ENCODE measurements at regions not wholly inside any gene's neighbourhood (a gene's known extent, or its start where the extent isn't known, plus 50 kb on each side); places are given as distances from the start of the nearest gene placed in this dataset.

DNA sequence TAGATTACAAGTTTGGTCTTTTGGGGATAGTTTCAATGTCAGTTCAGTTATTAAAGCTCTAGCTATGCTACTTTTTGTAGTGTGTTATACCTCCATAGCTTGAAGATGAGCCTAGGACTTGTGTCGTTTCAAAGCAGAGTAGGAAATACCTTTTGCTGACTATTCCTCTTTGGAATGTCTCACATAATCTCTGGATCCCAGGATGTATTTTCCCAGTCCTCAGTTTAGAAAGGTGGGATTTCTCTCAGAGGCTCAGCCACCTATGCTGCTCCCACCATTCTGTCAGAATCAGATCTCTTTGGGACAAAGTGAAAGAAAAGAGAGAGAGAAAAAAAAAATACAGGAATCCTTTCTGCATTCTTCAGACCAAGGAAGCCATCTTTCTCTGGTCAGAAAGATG, 567.5 kb upstream of the IMPG1 start:
- H3K4me3 Mint-ChIP-seq, result no peak overlapping the region
- no peaks in the 10 kb centered on the region for H3K36me3 Mint-ChIP-seq (ENCODE audit: low read depth)
- H3K27ac Mint-ChIP-seq, result no peak overlapping the region
- peaks cover 11% of the 10 kb centered on the region for H3K9me3 Mint-ChIP-seq (ENCODE audit: insufficient read depth)
- no peaks in the 10 kb centered on the region for H3K27me3 Mint-ChIP-seq (ENCODE audit: low read depth)
- no peak for ATAC-seq
- ChIA-PET CTCF (no interaction called here), POLR2A (no interaction called here)
- no peaks in the 10 kb centered on the region for H3K4me1 Mint-ChIP-seq (ENCODE audit: low read depth)
- DNase-seq, result no peak

DNA sequence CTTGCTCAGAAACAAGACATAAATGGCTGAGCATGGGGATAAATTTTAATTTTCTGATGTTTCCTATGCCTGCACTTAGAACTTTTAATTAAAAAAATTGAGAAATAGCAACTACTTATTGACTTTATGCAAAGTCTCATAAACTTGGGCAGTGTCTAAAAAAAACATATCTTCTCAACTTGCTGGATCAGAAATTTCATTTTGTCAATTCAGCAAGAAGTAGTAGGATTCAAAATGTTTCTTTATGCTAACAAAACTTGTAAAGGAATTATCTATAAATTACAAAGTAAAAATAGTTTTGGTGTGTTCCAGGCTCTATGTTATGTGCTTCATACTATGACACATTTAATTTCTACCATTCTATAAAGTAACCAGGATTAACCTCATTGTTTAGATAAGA, 562.2 kb upstream of the IMPG1 start:
- H3K4me3 Mint-ChIP-seq, result no peak overlapping the region
- H3K4me1 Mint-ChIP-seq (ENCODE audit: low read depth), result no peaks in the 10 kb centered on the region
- ChIA-PET CTCF (no interaction called here), POLR2A (no interaction called here)
- H3K27ac Mint-ChIP-seq, result no peak overlapping the region
- no peaks in the 10 kb centered on the region for H3K36me3 Mint-ChIP-seq (ENCODE audit: low read depth)
- DNase-seq (no peak), ATAC-seq (no peak)
- peaks cover 15% of the 10 kb centered on the region for H3K9me3 Mint-ChIP-seq (ENCODE audit: insufficient read depth)
- no peaks in the 10 kb centered on the region for H3K27me3 Mint-ChIP-seq (ENCODE audit: low read depth)

DNA sequence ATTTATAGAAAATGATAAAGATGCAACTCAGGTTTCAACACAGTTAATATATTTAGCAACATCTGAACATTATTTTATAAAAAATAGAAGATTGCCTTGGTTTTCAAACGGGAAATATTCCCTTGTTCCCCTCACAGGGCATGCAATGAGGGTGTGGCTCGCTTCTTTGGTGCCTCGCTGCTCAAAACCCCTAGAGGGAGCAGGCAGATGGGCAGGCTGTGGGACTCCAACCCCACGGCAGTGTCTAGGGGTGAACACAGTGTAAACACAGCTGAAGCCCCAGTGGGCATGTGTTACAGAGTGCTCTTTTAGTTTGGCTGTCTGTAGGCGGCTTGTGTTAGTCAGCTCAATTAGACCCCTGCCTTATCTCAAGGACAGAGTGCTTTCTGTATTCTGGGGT, 560.8 kb upstream of the IMPG1 start:
- Mint-ChIP-seq H3K4me1 (ENCODE audit: low read depth) (no peaks in the 10 kb centered on the region), H3K27ac (no peak overlapping the region), H3K9me3 (ENCODE audit: insufficient read depth) (peaks cover 9% of the 10 kb centered on the region), H3K36me3 (ENCODE audit: low read depth) (no peaks in the 10 kb centered on the region), H3K4me3 (no peak overlapping the region), H3K27me3 (ENCODE audit: low read depth) (no peaks in the 10 kb centered on the region)
- no peak for ATAC-seq
- CTCF ChIA-PET, result no interaction called here
- DNase-seq, result no peak
- POLR2A ChIA-PET, result no interaction called here

DNA sequence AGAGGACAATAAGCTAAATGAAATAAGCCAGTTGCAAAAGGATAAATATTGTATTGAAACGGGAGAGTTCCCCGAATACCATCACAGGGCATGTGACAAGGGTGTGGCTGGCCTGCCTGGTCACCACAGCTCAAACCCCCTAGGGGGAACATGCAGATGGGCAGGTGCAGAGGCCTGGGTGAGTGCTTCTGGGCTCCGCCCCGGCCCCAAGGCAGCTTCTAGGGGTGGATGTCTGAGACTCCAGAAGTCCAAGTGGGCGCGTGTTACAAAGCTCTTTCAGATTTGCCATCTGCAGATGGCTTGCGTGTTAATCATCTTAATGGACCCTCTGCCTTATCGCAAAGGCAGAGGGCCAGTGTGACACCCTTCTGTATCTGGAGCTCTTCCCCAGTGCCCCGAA, 559.2 kb upstream of the IMPG1 start:
- no peaks in the 10 kb centered on the region for H3K36me3 Mint-ChIP-seq (ENCODE audit: low read depth)
- DNase-seq (no peak), ATAC-seq (no peak)
- ChIA-PET CTCF (no interaction called here), POLR2A (no interaction called here)
- no peaks in the 10 kb centered on the region for H3K4me1 Mint-ChIP-seq (ENCODE audit: low read depth)
- H3K4me3 Mint-ChIP-seq, result no peak overlapping the region
- no peak overlapping the region for H3K27ac Mint-ChIP-seq
- no peaks in the 10 kb centered on the region for H3K27me3 Mint-ChIP-seq (ENCODE audit: low read depth)
- peaks cover 9% of the 10 kb centered on the region for H3K9me3 Mint-ChIP-seq (ENCODE audit: insufficient read depth)

DNA sequence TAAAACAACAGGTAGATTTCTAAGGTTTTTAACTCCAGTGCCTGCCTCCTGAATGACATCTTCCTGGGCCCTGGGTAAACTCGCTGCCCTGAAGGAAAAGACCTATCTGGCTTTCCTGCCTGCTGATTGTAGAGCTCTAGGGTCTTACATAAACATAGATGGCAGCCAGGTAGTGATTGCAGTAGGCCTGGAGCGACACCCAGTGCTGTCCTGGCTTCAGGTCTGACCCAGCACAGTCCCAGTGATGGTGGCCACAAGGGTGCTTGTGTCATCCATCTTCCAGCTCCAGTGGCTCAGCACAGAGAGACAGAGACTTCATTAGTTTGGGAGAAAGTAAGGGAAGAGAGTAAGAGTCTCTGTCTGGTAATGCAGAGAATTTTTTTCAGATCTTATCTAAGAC, 542.9 kb upstream of the IMPG1 start:
- no peak overlapping the region for H3K27ac Mint-ChIP-seq
- no peaks in the 10 kb centered on the region for H3K9me3 Mint-ChIP-seq (ENCODE audit: insufficient read depth)
- CTCF ChIA-PET, result no interaction called here
- H3K36me3 Mint-ChIP-seq (ENCODE audit: low read depth), result no peaks in the 10 kb centered on the region
- no peak for ATAC-seq
- POLR2A ChIA-PET, result no interaction called here
- DNase-seq, result no peak
- no peak overlapping the region for H3K4me3 Mint-ChIP-seq
- H3K4me1 Mint-ChIP-seq (ENCODE audit: low read depth), result no peaks in the 10 kb centered on the region
- H3K27me3 Mint-ChIP-seq (ENCODE audit: low read depth), result no peaks in the 10 kb centered on the region

DNA sequence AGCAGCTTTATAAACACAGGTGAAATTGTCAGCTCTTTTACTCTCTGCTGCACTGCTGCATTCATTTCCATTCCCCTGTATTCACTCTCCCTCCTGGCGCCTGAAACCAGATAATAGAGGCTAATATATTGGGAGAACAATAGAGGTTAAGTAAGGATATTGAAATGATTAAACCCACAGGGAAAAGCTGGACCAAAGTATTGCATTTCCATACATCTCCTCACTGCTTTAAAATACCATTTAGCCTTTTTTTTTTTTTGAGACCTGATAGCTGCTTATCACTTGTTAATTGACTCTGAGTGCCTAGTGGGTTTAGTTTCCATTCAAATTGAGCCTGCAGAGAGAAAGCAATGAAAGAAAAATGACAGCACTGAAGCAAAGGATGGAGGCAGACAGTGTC, 540.5 kb upstream of the IMPG1 start:
- Mint-ChIP-seq H3K4me3 (no peak overlapping the region), H3K36me3 (ENCODE audit: low read depth) (no peaks in the 10 kb centered on the region), H3K4me1 (ENCODE audit: low read depth) (no peaks in the 10 kb centered on the region), H3K27me3 (ENCODE audit: low read depth) (no peaks in the 10 kb centered on the region), H3K9me3 (ENCODE audit: insufficient read depth) (no peaks in the 10 kb centered on the region), H3K27ac (no peak overlapping the region)
- no peak for DNase-seq
- ATAC-seq, result no peak
- POLR2A ChIA-PET, result no interaction called here
- CTCF ChIA-PET, result no interaction called here

DNA sequence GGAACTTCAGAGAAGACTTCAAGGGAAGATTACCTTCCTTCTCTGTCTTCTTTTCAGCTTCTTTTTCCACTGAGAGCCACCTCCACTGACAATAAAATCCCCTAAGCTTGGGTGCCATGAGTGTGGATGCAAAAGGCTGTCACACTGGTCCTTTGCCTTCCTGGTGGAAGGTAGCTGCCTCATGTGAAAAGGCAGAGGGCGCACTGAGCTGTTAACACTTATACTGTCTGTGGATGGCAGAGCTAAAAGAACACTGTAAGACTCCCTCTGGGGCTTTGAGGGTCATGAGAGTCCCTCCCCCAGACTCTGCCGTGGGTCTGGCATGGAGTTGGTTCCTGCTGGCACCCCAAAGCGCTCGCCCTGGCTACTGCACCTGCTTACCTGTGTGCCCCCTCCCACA, 536.7 kb upstream of the IMPG1 start:
- H3K4me1 Mint-ChIP-seq (ENCODE audit: low read depth), result no peaks in the 10 kb centered on the region
- no peak for DNase-seq
- H3K27ac Mint-ChIP-seq, result no peak overlapping the region
- ATAC-seq, result no peak
- H3K4me3 Mint-ChIP-seq, result no peak overlapping the region
- peaks cover 4% of the 10 kb centered on the region for H3K9me3 Mint-ChIP-seq (ENCODE audit: insufficient read depth)
- ChIA-PET POLR2A (no interaction called here), CTCF (no interaction called here)
- no peaks in the 10 kb centered on the region for H3K27me3 Mint-ChIP-seq (ENCODE audit: low read depth)
- no peaks in the 10 kb centered on the region for H3K36me3 Mint-ChIP-seq (ENCODE audit: low read depth)

DNA sequence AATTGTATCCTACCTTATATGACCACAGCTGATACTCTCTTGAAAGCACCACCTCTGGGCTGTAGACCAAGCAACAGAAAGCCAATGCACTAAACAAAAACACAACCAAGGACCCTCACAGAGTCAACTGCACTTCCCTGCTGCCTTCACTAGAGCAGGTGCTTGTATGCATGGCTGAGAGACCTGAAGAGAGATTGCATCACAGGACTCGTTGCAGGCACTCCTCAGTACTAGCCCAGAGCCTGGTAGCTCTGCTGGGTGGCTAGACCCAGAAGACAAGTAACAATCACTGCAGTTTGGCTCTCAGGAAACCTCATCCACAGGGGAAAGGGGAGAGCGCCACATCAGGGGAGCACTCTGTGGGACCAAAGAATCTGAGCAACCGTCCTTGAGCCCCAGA, 521.6 kb upstream of the IMPG1 start:
- POLR2A ChIA-PET, result no interaction called here
- ATAC-seq, result no peak
- Mint-ChIP-seq H3K4me1 (ENCODE audit: low read depth) (no peaks in the 10 kb centered on the region), H3K9me3 (ENCODE audit: insufficient read depth) (peaks cover 9% of the 10 kb centered on the region), H3K27me3 (ENCODE audit: low read depth) (no peaks in the 10 kb centered on the region), H3K27ac (no peak overlapping the region), H3K4me3 (no peak overlapping the region), H3K36me3 (ENCODE audit: low read depth) (no peaks in the 10 kb centered on the region)
- DNase-seq, result no peak
- CTCF ChIA-PET, result no interaction called here

DNA sequence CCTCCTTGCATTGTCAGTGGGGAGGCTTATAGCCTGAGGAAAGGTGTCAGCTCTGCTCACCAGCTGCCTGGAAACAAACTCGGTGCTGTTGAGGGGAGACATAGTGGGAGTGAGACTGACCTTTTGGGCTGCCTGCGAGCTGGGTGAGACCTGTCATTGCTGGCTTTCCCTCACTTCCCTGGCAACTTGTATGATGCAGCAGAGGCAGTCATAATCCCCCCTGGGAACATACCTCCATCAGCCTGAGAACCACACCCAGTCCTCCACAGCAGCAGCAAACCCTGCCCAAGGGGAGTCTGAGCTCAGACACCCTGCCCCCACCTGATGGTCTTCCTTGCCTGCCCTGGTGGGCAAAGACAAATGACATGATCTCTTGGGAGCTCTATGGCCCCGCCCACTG, 521.2 kb upstream of the IMPG1 start:
- DNase-seq, result no peak
- Mint-ChIP-seq H3K4me1 (ENCODE audit: low read depth) (no peaks in the 10 kb centered on the region), H3K4me3 (no peak overlapping the region), H3K27me3 (ENCODE audit: low read depth) (no peaks in the 10 kb centered on the region), H3K27ac (no peak overlapping the region), H3K9me3 (ENCODE audit: insufficient read depth) (peaks cover 11% of the 10 kb centered on the region), H3K36me3 (ENCODE audit: low read depth) (no peaks in the 10 kb centered on the region)
- ChIA-PET CTCF (no interaction called here), POLR2A (no interaction called here)
- ATAC-seq, result no peak

DNA sequence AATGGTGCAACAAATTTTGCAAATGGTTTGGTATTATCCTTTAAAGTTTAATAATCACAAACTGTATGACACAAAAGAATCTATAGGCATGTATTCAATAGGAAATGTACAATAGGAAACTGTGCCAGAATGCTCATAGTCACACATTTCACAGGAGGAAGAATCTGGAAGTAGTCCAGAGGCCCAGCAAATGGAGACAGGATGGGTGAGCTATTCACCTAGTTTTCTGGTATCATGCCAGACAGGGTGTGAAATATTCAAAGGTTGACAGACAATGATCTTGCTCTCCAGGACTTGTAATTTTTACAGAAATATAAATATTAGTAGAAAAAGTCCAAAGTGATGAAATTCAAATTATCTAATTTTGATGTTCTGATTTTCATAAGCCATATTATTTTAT, 520.1 kb upstream of the IMPG1 start:
- no peaks in the 10 kb centered on the region for H3K27me3 Mint-ChIP-seq (ENCODE audit: low read depth)
- CTCF ChIA-PET, result no interaction called here
- peaks cover 11% of the 10 kb centered on the region for H3K9me3 Mint-ChIP-seq (ENCODE audit: insufficient read depth)
- no peak for DNase-seq
- POLR2A ChIA-PET, result no interaction called here
- no peak overlapping the region for H3K4me3 Mint-ChIP-seq
- no peak for ATAC-seq
- H3K27ac Mint-ChIP-seq, result no peak overlapping the region
- H3K36me3 Mint-ChIP-seq (ENCODE audit: low read depth), result no peaks in the 10 kb centered on the region
- H3K4me1 Mint-ChIP-seq (ENCODE audit: low read depth), result no peaks in the 10 kb centered on the region

DNA sequence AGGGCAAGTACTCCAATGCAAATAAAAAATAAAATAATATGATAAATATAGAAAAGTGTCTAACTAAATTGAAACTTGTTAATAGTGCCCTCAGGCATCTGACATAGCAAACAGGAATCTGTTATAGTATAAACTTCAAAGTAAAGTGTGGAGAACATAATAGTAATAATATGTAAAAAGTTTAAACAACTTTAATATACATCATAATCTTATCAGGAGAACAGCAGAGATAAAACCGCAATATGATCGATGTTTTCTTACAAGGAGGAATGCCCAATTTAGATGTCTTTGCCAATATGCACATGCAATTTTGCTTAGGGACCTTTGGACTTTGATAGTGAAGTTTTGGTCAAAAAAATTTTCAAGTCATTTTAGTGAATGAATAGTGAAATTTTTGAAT, 514.8 kb upstream of the IMPG1 start:
- ChIA-PET POLR2A (no interaction called here), CTCF (no interaction called here)
- Mint-ChIP-seq H3K9me3 (ENCODE audit: insufficient read depth) (peaks cover 6% of the 10 kb centered on the region), H3K27ac (no peak overlapping the region), H3K27me3 (ENCODE audit: low read depth) (no peaks in the 10 kb centered on the region), H3K36me3 (ENCODE audit: low read depth) (no peaks in the 10 kb centered on the region), H3K4me1 (ENCODE audit: low read depth) (no peaks in the 10 kb centered on the region), H3K4me3 (no peak overlapping the region)
- DNase-seq (no peak), ATAC-seq (no peak)

DNA sequence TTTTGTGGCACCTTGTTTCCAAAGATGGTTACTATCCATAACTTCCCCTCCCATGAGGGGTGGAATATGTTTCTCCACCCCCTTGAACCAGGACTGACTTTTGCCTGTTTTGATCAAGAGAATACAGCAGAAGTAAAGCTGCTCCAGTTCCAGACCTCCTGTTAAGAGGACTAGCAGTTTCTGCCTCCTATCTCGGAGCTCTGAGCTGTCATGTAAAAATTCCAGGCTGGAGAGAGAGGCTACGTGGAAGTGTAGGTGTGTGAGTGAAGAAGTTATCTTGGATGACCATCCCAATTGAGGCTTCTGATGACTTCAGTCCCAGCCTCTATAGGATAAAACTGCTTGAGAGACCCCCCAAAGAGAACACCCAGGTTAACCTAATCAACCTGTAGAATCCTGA, 511.7 kb upstream of the IMPG1 start:
- Mint-ChIP-seq H3K4me1 (ENCODE audit: low read depth) (no peaks in the 10 kb centered on the region), H3K9me3 (ENCODE audit: insufficient read depth) (peaks cover 2% of the 10 kb centered on the region), H3K27me3 (ENCODE audit: low read depth) (no peaks in the 10 kb centered on the region), H3K36me3 (ENCODE audit: low read depth) (no peaks in the 10 kb centered on the region), H3K4me3 (no peak overlapping the region), H3K27ac (no peak overlapping the region)
- POLR2A ChIA-PET, result no interaction called here
- CTCF ChIA-PET, result no interaction called here
- ATAC-seq, result no peak
- no peak for DNase-seq

DNA sequence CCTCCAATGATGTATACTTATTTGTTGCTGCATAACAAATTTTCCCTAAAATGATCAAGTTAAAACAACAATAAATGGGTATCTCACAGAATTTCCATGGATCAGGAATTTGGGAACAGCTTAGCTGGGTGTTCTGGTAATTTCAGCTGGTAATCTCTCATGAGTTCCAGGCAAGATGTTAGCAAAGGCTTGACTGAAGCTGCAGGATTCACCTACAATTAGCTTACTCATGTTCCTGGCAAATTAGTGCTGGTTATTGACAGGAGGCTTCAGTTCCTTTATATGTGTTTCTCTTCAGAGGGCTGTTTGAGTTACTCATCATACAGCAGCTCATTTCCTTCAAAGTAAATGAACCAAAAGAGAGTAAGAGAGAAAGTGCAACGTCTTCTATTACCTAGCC, 506.3 kb upstream of the IMPG1 start:
- no peaks in the 10 kb centered on the region for H3K9me3 Mint-ChIP-seq (ENCODE audit: insufficient read depth)
- H3K36me3 Mint-ChIP-seq (ENCODE audit: low read depth), result no peaks in the 10 kb centered on the region
- H3K27ac Mint-ChIP-seq, result no peak overlapping the region
- H3K4me3 Mint-ChIP-seq, result no peak overlapping the region
- H3K27me3 Mint-ChIP-seq (ENCODE audit: low read depth), result no peaks in the 10 kb centered on the region
- ChIA-PET POLR2A (no interaction called here), CTCF (no interaction called here)
- DNase-seq, result no peak
- ATAC-seq, result no peak
- no peaks in the 10 kb centered on the region for H3K4me1 Mint-ChIP-seq (ENCODE audit: low read depth)

DNA sequence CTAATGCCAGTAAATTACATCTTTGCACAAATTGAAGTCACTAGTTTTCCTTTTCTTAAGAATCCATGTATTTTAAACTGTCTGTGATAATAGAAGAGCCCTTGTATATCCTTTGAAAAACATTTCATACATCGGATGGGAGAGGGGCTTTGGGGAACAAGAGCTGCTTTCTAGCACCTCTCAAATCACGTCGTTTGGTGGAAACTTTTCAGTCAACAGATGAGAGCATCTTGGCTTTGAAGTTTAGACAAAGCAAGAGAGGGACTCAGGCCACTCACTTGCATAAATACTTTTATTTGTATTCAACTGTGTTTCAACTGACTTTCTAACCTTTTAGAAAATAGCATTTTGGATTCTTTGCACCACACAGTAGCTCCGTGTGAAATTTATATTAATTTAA, 502.3 kb upstream of the IMPG1 start:
- DNase-seq (no peak), ATAC-seq (no peak)
- no peaks in the 10 kb centered on the region for H3K36me3 Mint-ChIP-seq (ENCODE audit: low read depth)
- H3K27ac Mint-ChIP-seq, result no peak overlapping the region
- ChIA-PET POLR2A (no interaction called here), CTCF (no interaction called here)
- no peak overlapping the region for H3K4me3 Mint-ChIP-seq
- H3K27me3 Mint-ChIP-seq (ENCODE audit: low read depth), result no peaks in the 10 kb centered on the region
- H3K4me1 Mint-ChIP-seq (ENCODE audit: low read depth), result no peaks in the 10 kb centered on the region
- H3K9me3 Mint-ChIP-seq (ENCODE audit: insufficient read depth), result peaks cover 6% of the 10 kb centered on the region
